ENCODE measurements at regions not wholly inside any gene's neighbourhood (a gene's known extent, or its start where the extent isn't known, plus 50 kb on each side); places are given as distances from the start of the nearest gene placed in this dataset.
"Not testable (repeated sequence)": the region's sequence is repeated elsewhere in the genome, so short reads cannot be mapped to it uniquely, and the experiment has no call there.

GRCh38 chr6:148016013-148016412 is 326.6 kb upstream of the SASH1 start:
- H4K20me1 ChIP-seq (ENCODE audit: insufficient read depth, low read length), result no peaks in the 10 kb centered on the region
- no peak overlapping the region for H3K4me3 ChIP-seq (ENCODE audit: low read depth, low read length, poor library complexity, severe bottlenecking)
- H3K4me2 ChIP-seq (ENCODE audit: low read length), result no peak overlapping the region
- no peaks in the 10 kb centered on the region for H3K36me3 ChIP-seq (ENCODE audit: insufficient read depth, low read length)
- no peak overlapping the region for H3K9ac ChIP-seq (ENCODE audit: low read length)
- H3F3A ChIP-seq (ENCODE audit: insufficient read depth, low read length), result no peaks in the 10 kb centered on the region
- H3K27ac ChIP-seq (ENCODE audit: low read depth, low read length, poor library complexity, severe bottlenecking), result no peak overlapping the region
- no peaks in the 10 kb centered on the region for H3K9me2 ChIP-seq (ENCODE audit: low read depth, low read length)
- no peaks in the 10 kb centered on the region for H3K9me3 ChIP-seq (ENCODE audit: low read length)
- H2AFZ ChIP-seq (ENCODE audit: low read length), result no peak overlapping the region
- no peaks in the 10 kb centered on the region for H3K4me1 ChIP-seq (ENCODE audit: insufficient read depth, low read length, severe bottlenecking)
- H3K27me3 ChIP-seq (ENCODE audit: insufficient read depth, low read length), result no peaks in the 10 kb centered on the region
- H3K79me2 ChIP-seq (ENCODE audit: insufficient read depth, low read length), result no peaks in the 10 kb centered on the region
- TF ChIP-seq EZH2 (IDR thresholded peaks at IDR 0.05; ENCODE audit: borderline replicate concordance, low read length), result no peak

GRCh38 chr6:148021165-148021564 is 321.5 kb upstream of the SASH1 start:
- H3K36me3 ChIP-seq (ENCODE audit: insufficient read depth, low read length), result no peaks in the 10 kb centered on the region
- H3K9me2 ChIP-seq (ENCODE audit: low read depth, low read length), result no peaks in the 10 kb centered on the region
- H3K27me3 ChIP-seq (ENCODE audit: insufficient read depth, low read length), result no peaks in the 10 kb centered on the region

GRCh38 chr6:148021699-148022098 is 320.9 kb upstream of the SASH1 start:
- H3K36me3 ChIP-seq (ENCODE audit: insufficient read depth, low read length), result no peaks in the 10 kb centered on the region

More at GRCh38 chr6:148021165-148021564, 321.5 kb upstream of the SASH1 start:
- H3K9me3 ChIP-seq (ENCODE audit: low read length), result no peaks in the 10 kb centered on the region
- H3K9ac ChIP-seq (ENCODE audit: low read length), result no peak overlapping the region
- TF ChIP-seq CTCF (IDR thresholded peaks at IDR 0.05; ENCODE audit: low read length), result no peak
- no peak for TF ChIP-seq EZH2 (IDR thresholded peaks at IDR 0.05; ENCODE audit: borderline replicate concordance, low read length)
- no peak overlapping the region for H2AFZ ChIP-seq (ENCODE audit: low read length)
- H4K20me1 ChIP-seq (ENCODE audit: insufficient read depth, low read length), result no peaks in the 10 kb centered on the region
- H3K4me3 ChIP-seq (ENCODE audit: low read depth, low read length, poor library complexity, severe bottlenecking), result no peak overlapping the region
- no peaks in the 10 kb centered on the region for H3K79me2 ChIP-seq (ENCODE audit: insufficient read depth, low read length)
- no peaks in the 10 kb centered on the region for H3K4me1 ChIP-seq (ENCODE audit: insufficient read depth, low read length, severe bottlenecking)
- H3K27ac ChIP-seq (ENCODE audit: low read depth, low read length, poor library complexity, severe bottlenecking), result no peak overlapping the region
- no peaks in the 10 kb centered on the region for H3F3A ChIP-seq (ENCODE audit: insufficient read depth, low read length)
- no peak overlapping the region for H3K4me2 ChIP-seq (ENCODE audit: low read length)

GRCh38 chr6:148022279-148022678 is 320.4 kb upstream of the SASH1 start:
- not testable (repeated sequence) for H3K27me3 ChIP-seq (ENCODE audit: insufficient read depth, low read length); H3K9me3 ChIP-seq (ENCODE audit: low read length); H3K4me1 ChIP-seq (ENCODE audit: insufficient read depth, low read length, severe bottlenecking); H4K20me1 ChIP-seq (ENCODE audit: insufficient read depth, low read length); H3K9ac ChIP-seq (ENCODE audit: low read length); H3F3A ChIP-seq (ENCODE audit: insufficient read depth, low read length); H3K4me3 ChIP-seq (ENCODE audit: low read depth, low read length, poor library complexity, severe bottlenecking); H3K9me2 ChIP-seq (ENCODE audit: low read depth, low read length); H3K36me3 ChIP-seq (ENCODE audit: insufficient read depth, low read length); H3K4me2 ChIP-seq (ENCODE audit: low read length); H3K79me2 ChIP-seq (ENCODE audit: insufficient read depth, low read length); H3K27ac ChIP-seq (ENCODE audit: low read depth, low read length, poor library complexity, severe bottlenecking); H2AFZ ChIP-seq (ENCODE audit: low read length)

More at GRCh38 chr6:148021699-148022098, 320.9 kb upstream of the SASH1 start:
- H3K9ac ChIP-seq (ENCODE audit: low read length), result no peak overlapping the region
- no peaks in the 10 kb centered on the region for H3K9me3 ChIP-seq (ENCODE audit: low read length)
- no peaks in the 10 kb centered on the region for H3K27me3 ChIP-seq (ENCODE audit: insufficient read depth, low read length)
- no peaks in the 10 kb centered on the region for H3K79me2 ChIP-seq (ENCODE audit: insufficient read depth, low read length)
- no peak overlapping the region for H3K4me2 ChIP-seq (ENCODE audit: low read length)
- no peaks in the 10 kb centered on the region for H4K20me1 ChIP-seq (ENCODE audit: insufficient read depth, low read length)
- TF ChIP-seq EZH2 (IDR thresholded peaks at IDR 0.05; ENCODE audit: borderline replicate concordance, low read length) (no peak), CTCF (IDR thresholded peaks at IDR 0.05; ENCODE audit: low read length) (no peak)
- no peak overlapping the region for H3K27ac ChIP-seq (ENCODE audit: low read depth, low read length, poor library complexity, severe bottlenecking)
- no peaks in the 10 kb centered on the region for H3K4me1 ChIP-seq (ENCODE audit: insufficient read depth, low read length, severe bottlenecking)
- no peak overlapping the region for H2AFZ ChIP-seq (ENCODE audit: low read length)
- no peaks in the 10 kb centered on the region for H3K9me2 ChIP-seq (ENCODE audit: low read depth, low read length)
- no peaks in the 10 kb centered on the region for H3F3A ChIP-seq (ENCODE audit: insufficient read depth, low read length)
- H3K4me3 ChIP-seq (ENCODE audit: low read depth, low read length, poor library complexity, severe bottlenecking), result no peak overlapping the region

Measured in OCI-LY1 (cell line).